K562 (cell line): ENCODE measurements at regions not wholly inside any gene's neighbourhood (a gene's known extent, or its start where the extent isn't known, plus 50 kb on each side); places are given as distances from the start of the nearest gene placed in this dataset.

Source experiments
- ATAC-seq: fragments of 200-7000 bp; cut with Tn5 transposase; 3 replicates; pipeline ENCODE4 v1.9.1; 2020; ENCODE audit warnings: moderate library complexity
- BruUV-seq: library from RNA; stranded (reverse); fragments of 400-500 nt; replicated peaks from 2 replicates; lab custom pipeline; 2021; lab: Mats Ljungman, UMichigan
- CTCF ChIA-PET: fragments of 300-600 bp; formaldehyde crosslinking; extraction: SDS; loops from one replicate; lab custom pipeline; 2021; ENCODE audit warnings: low intra/inter-chr PET ratio; lab: Yijun Ruan, JAX
- POLR2A ChIA-PET: fragments of 300-600, 350-650 bp; sonication (Branson Sonifier 250); formaldehyde crosslinking; extraction: SDS; loops from one replicate; lab custom pipeline; 2021; ENCODE audit warnings: antibody characterized with exemption, inconsistent platforms; lab: Yijun Ruan, JAX
- DNase-seq, 4 experiments: peaks; one replicate each; pipeline versions ENCODE4 v3.0.0 to v3.0.0-alpha.2; 2011 to 2018; ENCODE audit warnings: low spot score in 3 of 4, mixed read lengths in 3 of 4; ENCODE audit errors: extremely low read depth in 1 of 4
- FAIRE-seq: peaks from 2 replicates; lab custom pipeline; 2011; peaks lifted over from hg19 to GRCh38; lab: Jason Lieb, UNC
- H2AFZ ChIP-seq: 2 replicates; pipeline ENCODE4 v1.6.0; 2011; ENCODE audit warnings: low read depth, low read length, control low read depth, inconsistent platforms
- H3K27ac ChIP-seq: fragments of 200-600 bp; 3 replicates; pipeline ENCODE4 v1.8.0; 2011; ENCODE audit warnings: low read depth, mild to moderate bottlenecking, control low read depth, inconsistent platforms, low read length, moderate library complexity, mixed read lengths; ENCODE audit errors: extremely low read depth
- H3K27me3 ChIP-seq, 2 experiments: fragments of 300-600 bp in 1 of 2; 2 replicates in 1 of 2; 3 replicates in 1 of 2; pipeline versions ENCODE4 v1.6.0 to v1.8.0; 2011; ENCODE audit warnings: inconsistent platforms in 2 of 2, low read length in 2 of 2, mild to moderate bottlenecking in 1 of 2, mixed read lengths in 1 of 2, moderate library complexity in 1 of 2; ENCODE audit not compliant: control insufficient read depth in 2 of 2, insufficient read depth in 2 of 2
- H3K36me3 ChIP-seq: fragments of 300-600 bp; 3 replicates; pipeline ENCODE4 v1.8.0; 2011; ENCODE audit warnings: mild to moderate bottlenecking, low read length, inconsistent platforms; ENCODE audit not compliant: control insufficient read depth, insufficient read depth
- H3K4me1 ChIP-seq, 2 experiments: fragments of 200-600 bp in 1 of 2; replicated peaks in 1 of 2; 2 replicates in 1 of 2; 3 replicates in 1 of 2; pipeline versions ENCODE4 v1.5.1 to v1.8.0; 2011; ENCODE audit warnings: inconsistent platforms in 2 of 2, low read length in 2 of 2, mild to moderate bottlenecking in 1 of 2, mixed read lengths in 1 of 2, moderate library complexity in 1 of 2; ENCODE audit not compliant: control insufficient read depth in 2 of 2, insufficient read depth in 2 of 2
- H3K4me2 ChIP-seq: 2 replicates; pipeline ENCODE4 v1.6.1; 2011; ENCODE audit warnings: low read length, control low read depth, inconsistent platforms, mixed read lengths; ENCODE audit not compliant: insufficient read depth
- H3K4me3 ChIP-seq: fragments of 200-600 bp; sonication (generic), shearing (Covaris generic); 2 replicates; pipeline ENCODE4 v1.5.1; 2016; ENCODE audit warnings: control low read depth, inconsistent platforms
- H3K79me2 ChIP-seq: fragments of 200-600 bp; 3 replicates; pipeline ENCODE4 v1.8.0; 2011; ENCODE audit warnings: low read length, inconsistent platforms; ENCODE audit not compliant: control insufficient read depth, insufficient read depth
- H3K9ac ChIP-seq, 2 experiments: 2 replicates each; pipeline versions ENCODE4 v1.6.0 to v1.6.1; 2011; ENCODE audit warnings: low read depth in 2 of 2, low read length in 2 of 2, control low read depth in 1 of 2, inconsistent platforms in 1 of 2, mild to moderate bottlenecking in 1 of 2, mixed read lengths in 1 of 2; ENCODE audit not compliant: insufficient read depth in 1 of 2
- H3K9me1 ChIP-seq: one replicate; pipeline ENCODE4 v1.6.0; 2011; ENCODE audit warnings: inconsistent platforms, mild to moderate bottlenecking, low read length, moderate library complexity; ENCODE audit not compliant: control insufficient read depth, insufficient read depth
- H3K9me3 ChIP-seq: replicated peaks from 2 replicates; pipeline ENCODE4 v1.5.1; 2011; ENCODE audit warnings: low read depth, low read length, inconsistent platforms; ENCODE audit not compliant: control insufficient read depth, insufficient read depth
- H4K20me1 ChIP-seq: replicated peaks from 2 replicates; pipeline ENCODE4 v1.6.1; 2011; ENCODE audit warnings: low read length, inconsistent platforms, mixed read lengths; ENCODE audit not compliant: control insufficient read depth, insufficient read depth
- ARID2 ChIP-seq: fragments of 450-650 bp; IDR thresholded peaks from 2 replicates; pipeline ENCODE4 v1.6.1; 2017; ENCODE audit warnings: antibody characterized with exemption, mild to moderate bottlenecking
- CREB3L1 ChIP-seq: fragments of 450-650 bp; IDR thresholded peaks from 2 replicates; pipeline ENCODE4 v1.6.1; 2014; ENCODE audit warnings: low read depth, mild to moderate bottlenecking, moderate library complexity, borderline replicate concordance
- DIDO1 ChIP-seq: fragments of 450-650 bp; IDR thresholded peaks from 2 replicates; pipeline ENCODE4 v1.6.1; 2016; ENCODE audit warnings: low read depth, missing biosample characterization, missing genetic modification characterization
- ELK1 ChIP-seq: sonication (generic); formaldehyde crosslinking; IDR thresholded peaks from 2 replicates; pipeline ENCODE4 v1.8.1; 2022; ENCODE audit warnings: missing genetic modification reagents
- HES1 ChIP-seq: fragments of 450-650 bp; IDR thresholded peaks from 2 replicates; pipeline ENCODE4 v1.6.1; 2016; ENCODE audit warnings: low read depth, mild to moderate bottlenecking, moderate library complexity
- HMG20A ChIP-seq: fragments of 450-650 bp; formaldehyde crosslinking; conservative IDR thresholded peaks from 2 replicates; pipeline ENCODE4 v1.4.0; 2020; ENCODE audit warnings: mild to moderate bottlenecking, mixed read lengths
- ID3 ChIP-seq, 2 experiments: fragments of 250-450 bp in 1 of 2; fragments of 450-650 bp in 1 of 2; sonication (Bioruptor Pico) in 1 of 2; IDR thresholded peaks; 2 replicates each; pipeline versions ENCODE4 v1.6.1 to v1.8.0; 2016 to 2021; ENCODE audit warnings: mild to moderate bottlenecking in 2 of 2, moderate library complexity in 2 of 2, missing compliant biosample characterization in 1 of 2, missing genetic modification characterization in 1 of 2
- JUND ChIP-seq, 2 experiments: IDR thresholded peaks; 2 replicates in 1 of 2; 3 replicates in 1 of 2; pipeline ENCODE4 v1.6.1; 2011; ENCODE audit warnings: borderline replicate concordance in 2 of 2, low read depth in 2 of 2, low read length in 2 of 2, improper control_type of control experiment in 1 of 2, missing biosample characterization in 1 of 2, missing genetic modification characterization in 1 of 2, missing genetic modification reagents in 1 of 2
- MCM5 ChIP-seq: fragments of 450-650 bp; IDR thresholded peaks from 2 replicates; pipeline ENCODE4 v1.6.1; 2016; ENCODE audit warnings: low read depth
- SMAD1 ChIP-seq: fragments of 150-350 bp; IDR thresholded peaks from 2 replicates; pipeline ENCODE4 v1.6.1; 2014; ENCODE audit warnings: low read length, low read depth; ENCODE audit not compliant: partially characterized antibody
- TFE3 ChIP-seq: fragments of 450-650 bp; formaldehyde crosslinking; IDR thresholded peaks from 2 replicates; pipeline ENCODE4 v1.4.0; 2020; ENCODE audit warnings: mild to moderate bottlenecking, mixed read lengths
- ZFX ChIP-seq: sonication (generic); formaldehyde crosslinking; IDR thresholded peaks from 2 replicates; pipeline ENCODE4 v1.8.0; 2022; ENCODE audit warnings: mild to moderate bottlenecking, missing genetic modification reagents, moderate library complexity
- ZNF280B ChIP-seq: fragments of 250-450 bp; sonication (Bioruptor Pico); IDR thresholded peaks from 2 replicates; pipeline ENCODE4 v1.5.1; 2021; ENCODE audit warnings: mild to moderate bottlenecking
- ZNF77 ChIP-seq: fragments of 250-450 bp; sonication (Bioruptor Pico); IDR thresholded peaks from 2 replicates; pipeline ENCODE4 v1.5.0; 2020
- WGBS: fragments of 100-300 bp; shearing (Covaris generic); methylation state at CpG from one replicate; pipeline ENCODE4 v1.1.6; 2016; ENCODE audit warnings: low coverage, mixed read lengths; ENCODE audit not compliant: insufficient coverage; ENCODE audit errors: missing lambda C conversion rate; 5-methylcytosine and 5-hydroxymethylcytosine counted together
- in situ Hi-C: fragments of 300-500 bp; cut with MboI; formaldehyde crosslinking; loops from 4 replicates; pipeline ENCODE4 v1.15.0; 2018; ENCODE audit warnings: inconsistent platforms, mixed read lengths
- intact Hi-C: fragments of 100-400 bp; cut with micrococcal nuclease; formaldehyde crosslinking; loops from 2 replicates; pipeline ENCODE4 v1.14.2; 2022

GRCh38 chr15:72858205-72858604 lies 74.6 kb upstream of the ADPGK start:
- TF ChIP-seq ZNF77 (CRISPR knock-in tag), result no peak
- no peak for TF ChIP-seq MCM5
- no peak for TF ChIP-seq HES1
- no peak for TF ChIP-seq ARID2
- TF ChIP-seq ZNF280B, result no peak
- TF ChIP-seq JUND (IDR thresholded peaks at IDR 0.05; ENCODE audit: borderline replicate concordance, low read depth, low read length), result no peak
- no peak for TF ChIP-seq JUND (tag; IDR thresholded peaks at IDR 0.05; ENCODE audit: borderline replicate concordance, low read depth, low read length)
- no peak for TF ChIP-seq ELK1
- TF ChIP-seq HMG20A, result no peak
- TF ChIP-seq SMAD1, result no peak
- no peak for TF ChIP-seq ZFX (CRISPR knock-in tag)
- no peak for TF ChIP-seq ID3 (CRISPR knock-in tag; IDR thresholded peaks at IDR 0.05)
- no peak for TF ChIP-seq ID3 (tag; IDR thresholded peaks at IDR 0.05)
- no peak for TF ChIP-seq CREB3L1
- no peak for TF ChIP-seq TFE3
- TF ChIP-seq DIDO1 (tag), result no peak
- peaks cover 2 to 21% of the 10 kb centered on the region in 2 experiments; a peak in 3 of 5 replicates for H3K27me3 ChIP-seq
- no peak for FAIRE-seq
- no peaks in the 10 kb centered on the region for H3K79me2 ChIP-seq
- H3K4me3 ChIP-seq, result no peak overlapping the region
- no peak overlapping the region for H3K9ac ChIP-seq
- no peaks in the 10 kb centered on the region for H3K36me3 ChIP-seq
- H3K4me1 ChIP-seq, result no peaks in the 10 kb centered on the region
- POLR2A ChIA-PET, result no interaction called here
- no peak overlapping the region for H3K4me2 ChIP-seq
- in situ Hi-C loops (no loop called here), intact Hi-C loops (no loop called here)
- 0% methylated on average over 2 of the region's 2 CpGs for WGBS
- BruUV-seq, result no TSS peak
- H4K20me1 ChIP-seq, result no peaks in the 10 kb centered on the region
- ATAC-seq, result no peak
- CTCF ChIA-PET, result no interaction called here
- DNase-seq, result no peak
- H2AFZ ChIP-seq, result no peak overlapping the region
- H3K9me3 ChIP-seq, result no peaks in the 10 kb centered on the region
- H3K9me1 ChIP-seq, result no peaks in the 10 kb centered on the region
- H3K27ac ChIP-seq, result no peak overlapping the region
